DMS53 treated with DMSO at 0.1 percent for 48 hours (cell line): ENCODE measurements at regions not wholly inside any gene's neighbourhood (a gene's known extent, or its start where the extent isn't known, plus 50 kb on each side); places are given as distances from the start of the nearest gene placed in this dataset.
A peak's percentile ranks its signal among the peaks of the same experiment; 100 is the strongest.

Experiments
- DNase-seq: peaks from one replicate; lab custom pipeline; 2025; ENCODE audit not compliant: unreplicated experiment; lab: John Stamatoyannopoulos, UW

DNA sequence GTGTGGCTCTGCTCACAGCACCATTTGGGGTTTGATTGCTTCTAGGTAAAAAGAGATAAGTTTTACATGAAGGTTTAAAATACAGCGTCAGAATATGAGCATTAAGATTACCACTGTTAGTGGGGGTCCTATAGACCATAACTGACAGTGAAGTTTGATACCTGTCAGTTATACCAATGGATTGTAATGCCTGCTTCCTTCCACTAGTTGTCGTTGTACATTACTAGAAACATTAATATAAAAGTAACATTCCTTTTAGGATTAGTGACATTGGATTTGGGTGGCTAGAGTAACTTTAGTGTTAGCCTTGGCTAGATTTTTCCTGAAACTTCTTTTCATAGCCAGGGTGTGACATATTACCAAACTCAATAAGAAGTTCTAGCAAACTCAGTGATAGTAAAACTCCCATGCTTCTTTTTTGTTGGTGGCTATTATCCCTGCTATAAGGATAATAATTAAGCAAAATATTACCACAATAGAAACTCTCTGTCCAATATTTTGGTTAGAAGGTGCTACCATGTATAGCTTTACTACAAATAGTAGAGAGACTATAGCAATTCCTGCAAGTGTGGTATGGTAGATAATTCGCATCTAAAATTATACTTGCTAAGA is 57.1 kb downstream of the FAM181B start:
- DNase-seq, result no peak

DNA sequence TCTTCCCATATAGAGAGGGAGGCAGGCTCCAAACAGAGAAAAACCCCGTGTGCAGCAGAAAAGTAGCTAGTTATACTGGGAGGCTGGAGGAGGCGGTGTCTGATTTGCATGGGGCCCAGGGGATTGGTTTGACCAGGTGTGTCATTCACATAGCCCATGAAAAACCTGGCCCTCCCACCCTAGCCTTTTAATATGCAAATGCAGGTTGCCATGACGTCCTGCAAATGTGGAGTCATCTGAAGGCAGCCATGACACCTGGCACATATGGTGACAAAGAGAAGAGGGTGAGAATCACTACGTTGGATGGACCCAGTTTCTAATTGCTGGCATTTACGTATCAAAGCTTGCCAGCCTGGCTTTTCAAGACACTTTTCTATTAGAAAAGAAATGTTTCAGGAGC is 57.8 kb downstream of the FAM181B start:
- no peak for DNase-seq

GRCh38 chr11:82673631-82674030 is 60.0 kb downstream of the FAM181B start:
- DNase-seq, result no peak

- DNase-seq, result peak; percentile 48
Measured at GRCh38 chr11:82671451-82671850, 62.2 kb downstream of the FAM181B start.

DNA sequence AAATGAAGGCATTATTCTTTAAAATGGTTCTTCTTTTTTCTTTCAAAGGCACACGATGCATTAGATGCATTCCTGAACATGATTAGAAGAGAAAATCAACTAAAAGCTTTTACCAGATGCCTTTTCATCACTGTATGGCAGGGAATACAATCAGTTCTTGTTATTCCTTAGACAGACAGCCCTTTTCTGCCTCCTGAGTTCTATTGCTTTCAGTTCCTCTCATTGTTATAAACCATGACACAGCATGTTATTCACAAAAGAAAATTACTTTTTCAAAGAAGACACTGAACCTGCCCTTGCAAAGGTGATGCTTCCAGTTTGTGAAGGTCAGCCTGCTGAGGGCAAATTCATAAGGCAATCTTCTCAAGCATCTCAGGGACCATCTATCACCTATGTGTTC is 70.1 kb downstream of the FAM181B start:
- no peak for DNase-seq

- DNase-seq, result no peak
Measured at GRCh38 chr11:82653752-82654151, 79.9 kb downstream of the FAM181B start.

- DNase-seq, result no peak
Measured at GRCh38 chr11:82639251-82639650, 94.4 kb downstream of the FAM181B start.

DNA sequence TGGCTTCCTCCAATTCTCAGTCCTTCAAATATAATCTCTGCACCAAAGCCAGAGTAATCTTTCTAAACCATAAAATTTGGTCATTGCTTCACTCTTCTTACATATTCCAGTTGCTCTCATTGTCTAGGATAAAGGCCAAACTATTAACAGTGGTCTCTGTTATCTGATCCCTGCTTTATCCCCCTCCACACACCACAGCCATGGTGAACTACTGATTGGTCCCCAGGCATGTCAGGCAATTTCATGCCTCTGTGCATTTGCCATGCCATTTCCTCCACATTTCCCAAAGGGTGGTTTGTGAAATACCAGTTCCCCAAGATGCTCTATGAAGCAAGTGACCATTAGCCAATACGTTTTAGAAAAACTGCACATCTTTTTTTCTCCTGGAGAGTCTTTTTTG is 97.0 kb downstream of the FAM181B start:
- no peak for DNase-seq

- DNase-seq, result no peak
Measured at GRCh38 chr11:82634091-82634490, 99.6 kb downstream of the FAM181B start.

- no peak for DNase-seq
Measured at GRCh38 chr11:82631722-82632630, 101.7 kb downstream of the FAM181B start.

- DNase-seq, result no peak
Measured at GRCh38 chr11:82610671-82611070, 123.0 kb downstream of the FAM181B start.

DNA sequence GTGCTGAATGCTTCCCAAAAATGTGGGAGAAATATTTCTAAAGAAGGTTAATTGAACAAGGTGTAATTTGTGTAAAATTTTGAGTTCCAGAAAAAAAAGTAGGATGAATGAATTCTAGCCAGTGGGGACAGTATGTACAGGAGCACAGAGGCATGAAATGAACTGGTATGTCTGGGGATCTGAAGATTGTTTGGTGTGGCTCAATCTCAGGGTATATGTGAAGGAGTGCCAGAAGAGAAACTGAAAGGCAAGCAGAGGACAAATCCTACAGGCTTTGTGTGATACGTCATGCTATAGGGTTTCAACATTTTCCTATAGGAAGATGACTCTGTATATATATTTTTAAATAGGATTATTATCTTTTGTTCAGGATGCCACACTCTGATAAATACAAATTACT is 126.9 kb downstream of the FAM181B start:
- no peak for DNase-seq

GRCh38 chr11:82601711-82602110 is 132.0 kb downstream of the FAM181B start:
- no peak for DNase-seq

DNA sequence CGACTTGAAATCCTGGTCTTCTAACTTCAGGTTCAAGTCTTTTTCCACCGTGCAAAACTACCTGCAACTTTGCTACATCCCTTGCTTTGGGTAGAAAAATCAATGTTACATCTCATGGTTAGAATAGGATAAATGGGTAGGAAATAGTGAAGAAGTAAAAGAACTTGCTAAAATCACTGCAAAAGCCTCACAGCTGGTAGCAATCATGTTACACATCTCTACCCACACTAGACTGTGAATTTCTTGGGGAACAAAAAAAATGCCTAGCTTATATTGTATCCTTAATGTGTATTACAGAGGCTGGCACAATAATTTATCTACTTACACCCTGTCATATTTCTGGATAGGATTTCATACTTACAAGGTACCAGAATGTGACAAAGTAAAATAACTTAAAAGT is 133.8 kb downstream of the FAM181B start:
- DNase-seq, result no peak

- DNase-seq, result no peak
Measured at GRCh38 chr11:82586581-82586980, 147.1 kb downstream of the FAM181B start.

DNA sequence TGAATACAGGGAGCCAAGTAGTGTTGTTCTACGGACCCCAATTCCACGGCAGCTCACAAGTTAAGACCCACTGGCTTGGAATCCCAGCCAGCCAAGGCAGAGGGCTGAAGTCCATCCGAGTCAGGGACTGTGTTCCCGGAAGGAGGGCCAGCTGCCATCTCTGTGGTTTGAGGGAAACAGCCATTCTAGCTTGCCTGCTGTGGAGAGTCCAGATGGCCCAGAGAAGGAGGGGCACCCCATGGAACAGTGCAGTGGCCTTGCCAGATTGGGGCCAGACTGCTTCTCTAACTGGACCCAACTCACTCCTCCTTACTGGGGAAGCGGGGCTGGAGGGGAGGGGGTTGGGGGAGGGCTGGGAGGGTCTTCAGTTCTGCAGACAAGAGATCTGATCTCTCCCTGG is 156.4 kb downstream of the FAM181B start:
- DNase-seq, result no peak

DNA sequence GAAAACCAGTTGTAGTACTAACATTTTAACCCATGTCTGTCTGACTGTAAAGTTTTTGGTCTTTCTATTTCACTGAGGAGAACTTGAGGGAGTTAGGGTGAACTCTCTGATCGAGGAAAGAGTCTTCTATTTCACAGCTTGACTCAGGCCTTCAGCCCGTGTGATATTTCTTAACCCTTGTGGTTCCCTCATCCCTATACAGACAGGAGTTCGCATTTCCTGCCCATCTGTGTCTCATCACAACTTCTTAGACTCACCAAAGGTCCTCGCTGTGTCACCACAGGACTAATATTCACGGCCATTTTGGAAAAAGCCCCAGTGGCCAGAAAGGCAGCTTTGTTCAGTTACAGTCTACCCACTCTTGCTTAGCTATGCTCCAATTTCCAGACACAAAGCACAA is 172.8 kb downstream of the FAM181B start:
- no peak for DNase-seq

GRCh38 chr11:82559609-82560008 is 174.1 kb downstream of the FAM181B start:
- no peak for DNase-seq

DNA sequence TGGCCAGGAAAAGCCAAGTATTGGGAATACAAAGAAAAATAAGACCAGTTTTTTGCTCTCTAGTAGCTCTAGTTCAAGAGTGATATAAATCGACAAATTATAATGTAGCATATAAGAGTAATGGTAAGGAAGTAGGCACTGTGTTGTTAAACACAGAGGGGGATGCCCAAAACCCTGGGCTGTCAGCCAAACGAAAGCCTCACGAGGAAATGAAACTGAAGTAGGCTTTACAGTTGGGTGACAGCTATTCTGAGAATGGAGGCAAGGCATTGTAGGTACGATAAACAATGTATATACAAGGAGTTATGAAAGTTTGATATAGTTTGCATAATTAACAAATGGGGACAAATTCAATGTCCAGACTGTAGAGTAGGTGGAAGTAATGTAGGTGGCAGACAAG is 176.4 kb downstream of the FAM181B start:
- no peak for DNase-seq

GRCh38 chr11:82556210-82556609 is 177.5 kb downstream of the FAM181B start:
- no peak for DNase-seq

DNA sequence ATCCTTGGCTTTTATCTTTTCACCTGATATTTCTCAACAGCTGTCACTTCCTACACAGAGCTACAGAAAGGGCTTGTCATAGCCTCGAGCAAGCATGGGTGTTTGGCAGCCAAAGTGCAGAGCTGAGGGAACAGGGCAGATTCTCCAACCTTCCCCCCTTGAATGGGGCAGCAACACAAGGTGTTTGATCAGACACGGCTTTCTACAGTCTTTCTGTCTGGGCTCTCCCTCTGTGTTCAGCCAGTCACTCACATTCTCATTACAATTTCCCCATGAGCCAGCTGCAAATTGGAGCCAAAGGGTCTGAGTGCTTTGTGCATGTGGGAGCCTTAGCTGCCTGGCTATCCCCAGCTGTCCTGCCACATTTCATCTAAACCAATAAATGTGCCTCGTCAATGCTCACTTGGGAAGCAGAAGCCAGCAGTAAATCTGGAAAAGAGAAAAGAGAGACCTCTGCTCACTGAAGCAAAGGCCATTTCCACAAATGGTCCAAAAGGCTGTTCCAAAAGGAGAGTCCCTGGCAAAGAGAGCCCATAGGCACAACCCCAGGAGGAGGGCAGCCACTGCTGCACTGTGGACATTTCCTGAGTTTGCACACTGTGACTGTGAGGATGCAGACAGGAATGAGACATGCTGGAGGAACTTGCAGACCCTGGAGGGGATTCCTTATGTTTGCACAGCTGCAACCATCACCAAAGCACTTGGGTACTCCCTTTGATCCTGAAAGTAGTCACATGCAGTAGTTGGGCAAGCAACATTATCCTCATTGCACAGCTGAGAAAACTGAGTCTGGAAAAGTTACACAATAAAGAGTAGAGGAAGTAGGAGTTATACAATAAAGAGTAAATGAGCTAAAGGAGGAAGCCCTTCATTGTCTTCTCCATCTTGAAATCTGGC is 186.8 kb downstream of the FAM181B start:
- DNase-seq, result peak; percentile 94

GRCh38 chr11:82539669-82540068 is 194.0 kb downstream of the FAM181B start:
- DNase-seq, result no peak
